ENCODE measurements at regions not wholly inside any gene's neighbourhood (a gene's known extent, or its start where the extent isn't known, plus 50 kb on each side); places are given as distances from the start of the nearest gene placed in this dataset.

DNA sequence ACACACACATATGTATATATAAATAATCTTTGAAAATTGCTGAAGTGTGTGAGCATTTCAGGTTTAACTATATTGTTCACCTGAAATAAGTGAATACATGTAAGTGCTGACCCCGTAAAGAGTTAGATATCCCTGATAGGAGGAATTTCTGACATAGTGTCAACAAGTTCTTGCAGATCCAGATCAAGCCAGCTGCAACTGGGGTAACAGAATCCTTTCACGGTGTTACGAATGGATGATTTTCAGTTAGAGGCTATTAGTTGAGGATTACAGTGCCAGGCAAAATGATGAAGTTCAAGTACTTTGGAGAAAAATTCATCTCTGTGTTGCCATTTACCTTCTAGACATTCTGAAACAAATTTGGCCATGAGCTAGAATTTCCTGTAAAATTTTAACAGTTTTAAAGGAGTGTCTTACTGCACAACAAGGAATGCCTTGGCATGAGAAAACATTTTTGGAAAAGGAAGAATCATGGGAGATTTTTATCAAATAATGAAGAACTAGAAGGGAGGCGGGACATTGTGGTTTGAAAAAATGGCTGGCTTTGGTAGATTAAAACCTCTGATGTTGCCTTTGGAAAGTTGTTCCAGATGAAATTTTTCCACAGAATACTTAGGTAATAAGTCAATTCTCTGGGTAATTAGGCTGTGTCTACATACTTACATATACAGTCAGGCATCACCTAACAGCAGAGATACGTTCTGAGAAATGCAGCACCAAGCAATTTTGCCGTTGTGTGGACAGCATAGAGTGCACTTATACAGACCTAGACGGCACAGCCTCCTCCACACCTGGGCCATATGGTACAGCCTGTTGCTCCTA is 84.4 kb upstream of the FAT1 start:
- Histone ChIP-seq H4K20me1 (ENCODE audit: insufficient read depth, low read length) (no peaks in the 10 kb centered on the region), H3K14ac (replicated peaks; ENCODE audit: low read depth, low read length) (peak overlapping the region; percentile 39; the same call in 1 of the 2 replicates), H2AFZ (replicated peaks; ENCODE audit: low read length, poor library complexity) (peak overlapping the region; percentile 38), H3K4me3 (ENCODE audit: insufficient read depth, low read depth, low read length) (no peak overlapping the region), H3K9me3 (ENCODE audit: control insufficient read depth, insufficient read depth, low read length) (no peaks in the 10 kb centered on the region; the same call in 1 of the 2 replicates), H2BK15ac (ENCODE audit: low read depth, low read length) (peak overlapping the region; percentile 58; the same call in 2 of the 3 replicates), H2BK120ac (ENCODE audit: low read depth, low read length) (peak overlapping the region; percentile 66), H3K36me3 (ENCODE audit: control insufficient read depth, insufficient read depth, low read length) (no peaks in the 10 kb centered on the region), H4K8ac (ENCODE audit: low read depth in 2 of 2, low read length in 2 of 2) (peak overlapping the region in 1 of 2 experiments; percentile 46; a peak in 2 of 4 replicates), H3K4me2 (ENCODE audit: low read depth, low read length) (peak overlapping the region; percentile 51; the same call in 1 of the 2 replicates), H3K4me1 (ENCODE audit: control insufficient read depth, insufficient read depth, low read length) (peaks cover 6% of the 10 kb centered on the region), H2AK9ac (replicated peaks; ENCODE audit: low read depth, low read length, poor library complexity) (no peak overlapping the region), H2BK5ac (ENCODE audit: low read depth, low read length, poor library complexity, severe bottlenecking) (peak overlapping the region; percentile 85), H3K56ac (ENCODE audit: extremely low read depth, insufficient read depth, low read length) (no peak overlapping the region), H3K9me1 (ENCODE audit: insufficient read depth, low read length) (peaks cover 5% of the 10 kb centered on the region), H3K79me1 (ENCODE audit: low read depth in 1 of 2, low read length in 2 of 2) (no peaks in the 10 kb centered on the region), H3K27me3 (ENCODE audit: control insufficient read depth, insufficient read depth, low read length) (no peaks in the 10 kb centered on the region), H3K9ac (ENCODE audit: low read depth, low read length) (no peak overlapping the region), H3K18ac (ENCODE audit: low read depth, low read length) (peak overlapping the region; percentile 59; the same call in 1 of the 2 replicates), H4K5ac (ENCODE audit: low read depth, low read length) (peak overlapping the region; percentile 69; the same call in 1 of the 2 replicates), H4K91ac (ENCODE audit: insufficient read depth, low read depth, low read length) (peak overlapping the region; percentile 24), H3K4ac (ENCODE audit: low read depth, low read length) (peak overlapping the region; percentile 64), H3K27ac (ENCODE audit: insufficient read depth, low read length) (peak overlapping the region; percentile 58; the same call in 1 of the 2 replicates), H2BK20ac (ENCODE audit: low read depth, low read length) (peak overlapping the region; percentile 54; the same call in 1 of the 2 replicates), H2AK5ac (ENCODE audit: low read depth, low read length) (0 out of 2 replicates have a peak overlapping the region, but pooled peaks have one; percentile 16), H3K23ac (ENCODE audit: low read depth, low read length) (peak overlapping the region; percentile 50; the same call in 1 of the 2 replicates)
- in situ Hi-C loops (cut with MboI; ENCODE audit: low sequenced_read_pairs) = no loop called here
- no TSS peak for BruUV-seq (replicated peaks)
- ChIA-PET CTCF (interaction anchor here (0.6 to 1.2 kb wide), 4 partner anchors 13 to 872 kb away, joined by 3 to 4 read pairs (median 3); no protein-coding TSS in a partner anchor), POLR2A (ENCODE audit: unreplicated experiment) (interaction anchor here (0.6 kb wide), 1 partner anchor 10 kb away, joined by 7 read pairs; no protein-coding TSS in a partner anchor)
- dilution Hi-C loops (cut with HindIII; ENCODE audit: low sequenced_read_pairs, unreplicated experiment) = no loop called here
- DNase-seq = no peak
- ATAC-seq (ENCODE audit: low read depth) = peak; percentile 59
- TF ChIP-seq CHD1 (IDR thresholded peaks at IDR 0.05; ENCODE audit: low read depth, low read length) (no peak), POLR2A (IDR thresholded peaks at IDR 0.05; ENCODE audit: low read depth, low read length) (no peak), SMC3 (IDR thresholded peaks at IDR 0.05; ENCODE audit: low read depth, low read length) (no peak)
- intact Hi-C loops (cut with micrococcal nuclease) = no loop called here
- WGBS, 2 experiments (ENCODE audit: extremely low coverage in 2 of 2, insufficient read length in 1 of 2) = no CpG with 5 or more reads among the region's 7 CpGs
